ENCODE measurements at regions not wholly inside any gene's neighbourhood (a gene's known extent, or its start where the extent isn't known, plus 50 kb on each side); places are given as distances from the start of the nearest gene placed in this dataset.

DNA sequence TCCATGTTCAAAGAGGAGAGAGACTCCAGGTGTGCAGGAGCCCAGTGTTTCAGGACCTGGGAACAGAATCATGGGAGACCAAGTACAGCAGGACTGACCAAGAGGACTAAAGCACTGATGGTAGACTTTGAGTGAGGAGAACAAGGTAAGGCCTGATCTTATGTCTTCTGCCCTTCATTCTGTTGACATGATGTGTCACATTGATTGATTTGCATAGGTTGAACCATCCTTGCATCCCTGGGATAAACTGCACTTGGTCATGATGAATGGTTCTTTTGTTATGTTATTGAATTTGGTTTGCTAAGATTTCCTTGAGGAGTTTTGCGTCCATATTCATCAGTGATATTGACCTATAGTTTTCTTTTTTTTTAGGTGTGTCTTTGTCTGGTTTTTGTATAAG is 497.0 kb downstream of the TMEM121 start:
- TF ChIP-seq, protein P1, sequence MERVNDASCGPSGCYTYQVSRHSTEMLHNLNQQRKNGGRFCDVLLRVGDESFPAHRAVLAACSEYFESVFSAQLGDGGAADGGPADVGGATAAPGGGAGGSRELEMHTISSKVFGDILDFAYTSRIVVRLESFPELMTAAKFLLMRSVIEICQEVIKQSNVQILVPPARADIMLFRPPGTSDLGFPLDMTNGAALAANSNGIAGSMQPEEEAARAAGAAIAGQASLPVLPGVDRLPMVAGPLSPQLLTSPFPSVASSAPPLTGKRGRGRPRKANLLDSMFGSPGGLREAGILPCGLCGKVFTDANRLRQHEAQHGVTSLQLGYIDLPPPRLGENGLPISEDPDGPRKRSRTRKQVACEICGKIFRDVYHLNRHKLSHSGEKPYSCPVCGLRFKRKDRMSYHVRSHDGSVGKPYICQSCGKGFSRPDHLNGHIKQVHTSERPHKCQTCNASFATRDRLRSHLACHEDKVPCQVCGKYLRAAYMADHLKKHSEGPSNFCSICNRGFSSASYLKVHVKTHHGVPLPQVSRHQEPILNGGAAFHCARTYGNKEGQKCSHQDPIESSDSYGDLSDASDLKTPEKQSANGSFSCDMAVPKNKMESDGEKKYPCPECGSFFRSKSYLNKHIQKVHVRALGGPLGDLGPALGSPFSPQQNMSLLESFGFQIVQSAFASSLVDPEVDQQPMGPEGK (CRISPR knock-in tag; IDR thresholded peaks at IDR 0.05; ENCODE audit: borderline replicate concordance), result no peak
- no peak for TF ChIP-seq TCF4 (CRISPR knock-in tag; IDR thresholded peaks at IDR 0.05; ENCODE audit: borderline replicate concordance)
